DMS53 treated with DMSO at 0.1 percent for 48 hours (cell line): ENCODE measurements at regions not wholly inside any gene's neighbourhood (a gene's known extent, or its start where the extent isn't known, plus 50 kb on each side); places are given as distances from the start of the nearest gene placed in this dataset.

Source experiments
- DNase-seq: peaks from one replicate; lab custom pipeline; 2025; ENCODE audit not compliant: unreplicated experiment; lab: John Stamatoyannopoulos, UW

DNA sequence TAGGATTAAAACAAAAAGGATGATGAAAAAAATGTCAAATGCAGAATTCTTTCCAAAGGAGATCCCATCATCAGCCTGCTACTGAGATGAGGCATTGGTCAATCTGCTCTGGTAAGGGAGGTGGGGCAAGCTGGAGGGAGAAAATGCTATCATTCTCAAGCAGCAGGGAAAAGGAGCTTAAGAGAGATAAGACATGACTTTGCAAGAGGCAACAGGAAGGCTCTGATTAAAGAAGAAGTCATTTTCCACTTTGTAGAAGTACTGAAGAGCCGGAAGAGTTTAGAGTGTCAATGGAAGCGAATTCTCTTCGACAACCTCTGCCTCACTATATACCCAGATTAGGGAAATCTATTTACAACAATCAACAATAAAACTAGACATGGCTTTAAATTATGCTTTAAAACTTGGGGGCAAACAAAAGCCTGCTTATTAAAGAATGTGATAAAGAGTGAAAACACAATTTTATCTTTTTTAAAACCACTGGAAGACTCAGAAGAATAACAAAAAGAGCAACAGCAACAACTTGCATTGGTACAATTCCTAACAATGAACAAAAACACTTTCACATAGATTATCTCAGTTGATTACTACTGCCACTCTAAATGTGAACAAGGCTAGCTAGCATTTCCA lies 81.8 kb upstream of the NANOGP8 start:
- DNase-seq = no peak

DNA sequence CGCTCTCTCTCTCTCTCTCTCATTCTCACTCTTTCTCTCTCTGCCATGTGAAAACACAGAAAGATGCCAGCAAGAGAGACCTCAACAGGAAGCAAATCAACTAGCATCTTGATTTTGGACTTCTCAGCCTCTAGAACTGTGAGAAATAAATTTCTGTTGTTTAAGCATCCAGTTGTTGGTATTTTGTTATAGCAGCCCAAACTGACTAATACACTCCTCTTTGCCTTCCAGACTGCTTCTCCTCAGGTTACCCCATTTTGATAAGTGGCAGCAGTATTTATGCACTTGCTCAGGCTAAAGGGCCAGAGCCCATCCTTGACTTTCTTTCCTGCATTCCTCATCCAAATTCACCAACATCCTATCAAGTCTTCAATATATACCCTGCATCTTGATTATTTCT lies 76.6 kb upstream of the NANOGP8 start:
- DNase-seq = no peak

DNA sequence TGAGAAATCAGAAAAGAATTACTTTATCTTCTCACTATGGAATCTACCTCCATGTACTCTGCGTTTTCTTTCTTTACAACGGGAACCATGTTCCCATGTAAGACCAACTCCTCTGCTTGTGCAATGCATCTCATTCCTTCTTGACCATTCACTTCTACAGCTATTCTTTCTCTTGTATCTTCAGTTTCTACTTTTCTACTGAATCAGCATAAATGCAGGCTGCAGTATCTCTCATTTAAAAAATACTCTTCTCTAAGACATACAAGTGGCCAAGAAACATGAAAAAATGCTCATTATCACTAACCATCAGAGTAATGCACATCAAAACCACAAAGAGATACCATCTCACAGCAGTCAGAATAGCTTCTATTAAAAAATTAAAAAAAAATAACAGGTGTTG lies 74.1 kb upstream of the NANOGP8 start:
- no peak for DNase-seq

DNA sequence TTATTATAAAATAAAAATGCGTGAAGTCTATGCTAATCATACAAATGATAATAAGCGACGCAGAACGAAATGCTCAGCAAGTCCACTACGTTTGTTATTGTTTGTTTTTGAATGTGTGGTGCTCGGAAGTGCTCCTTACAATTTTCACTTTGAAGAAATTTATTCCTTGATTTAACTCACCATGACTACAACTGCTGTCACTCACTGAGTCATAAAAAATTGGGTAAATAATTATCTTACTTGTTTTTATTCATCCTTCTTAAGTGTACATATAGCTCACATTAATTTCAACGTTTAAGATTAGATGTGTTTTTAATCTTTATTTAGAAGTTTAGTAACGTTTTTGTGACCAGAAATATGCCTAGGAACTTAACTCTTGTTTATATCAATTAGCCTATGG lies 66.7 kb upstream of the NANOGP8 start:
- DNase-seq = no peak

DNA sequence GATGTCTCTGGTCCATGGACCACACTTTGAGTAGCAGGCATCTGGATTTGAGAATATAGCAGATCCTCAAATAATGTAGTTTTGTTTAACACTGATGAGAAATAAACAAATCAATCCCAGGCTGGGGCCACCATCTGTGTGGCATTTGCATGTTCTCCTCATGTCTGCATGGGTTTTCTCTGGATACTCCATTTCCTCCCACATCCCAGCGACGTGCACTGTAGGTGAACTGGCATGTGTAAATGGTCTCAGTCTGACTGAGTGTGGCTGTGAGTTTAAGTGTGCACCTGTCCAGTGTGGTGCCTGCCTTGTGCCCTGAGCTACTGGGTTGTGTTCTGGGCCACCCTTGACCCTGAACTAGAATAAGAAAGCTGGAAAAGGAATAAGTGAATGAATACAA lies 66.3 kb upstream of the NANOGP8 start:
- DNase-seq = no peak

DNA sequence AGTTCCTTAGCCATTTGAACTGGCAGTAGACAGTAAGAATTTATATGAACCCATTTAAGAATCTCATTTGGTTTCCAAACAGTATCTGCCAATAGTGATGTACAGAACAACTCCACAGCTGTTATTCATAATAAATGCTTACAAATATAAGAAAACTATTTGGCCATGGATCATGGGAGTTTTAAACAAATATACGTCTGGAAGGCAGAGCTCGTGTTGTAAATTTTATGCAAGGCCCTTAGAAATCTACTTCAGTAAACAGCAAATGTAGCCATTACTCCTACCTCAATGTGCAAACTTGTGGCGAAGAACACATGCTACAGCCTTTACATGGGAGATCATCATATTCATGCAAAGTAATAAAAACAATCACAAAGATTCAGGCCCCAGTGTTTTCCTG lies 65.3 kb upstream of the NANOGP8 start:
- no peak for DNase-seq

DNA sequence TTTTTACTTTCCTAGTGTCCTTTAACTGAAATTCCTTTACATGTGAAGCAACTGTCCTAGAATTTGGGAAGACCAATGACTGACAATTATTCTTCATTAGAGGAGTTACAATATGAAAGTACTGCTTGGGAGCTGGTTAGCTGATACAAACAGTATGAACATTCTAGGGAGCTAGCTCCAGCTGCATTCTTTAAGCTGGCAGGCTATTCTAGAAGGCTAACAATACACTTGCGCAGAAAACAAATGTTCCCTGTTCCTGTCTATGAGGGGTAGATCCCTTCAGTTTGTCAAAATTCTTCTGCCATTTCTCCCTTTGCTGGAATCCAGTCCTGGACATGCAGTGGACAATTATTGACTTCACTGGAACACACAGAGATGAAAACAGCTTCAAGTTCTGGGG lies 60.2 kb upstream of the NANOGP8 start:
- DNase-seq = no peak

DNA sequence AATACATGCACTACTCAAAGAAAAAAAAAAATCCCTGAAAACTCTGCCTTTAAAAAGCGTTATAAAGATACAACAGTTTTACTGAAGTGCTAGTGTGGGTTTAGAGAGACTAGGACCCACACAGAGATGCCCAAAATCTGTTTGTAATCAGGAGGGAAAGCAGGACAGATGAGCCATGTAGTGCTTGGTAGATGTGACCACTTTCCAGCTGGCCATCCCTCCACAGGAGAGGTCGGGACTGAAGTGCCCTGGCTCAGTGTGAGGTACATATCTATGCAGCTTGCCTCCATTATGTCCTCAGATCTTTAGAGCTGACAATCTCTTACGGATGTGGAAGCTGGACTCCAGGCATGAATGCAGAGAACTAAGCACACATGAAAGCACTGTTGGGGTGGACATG lies 57.5 kb upstream of the NANOGP8 start:
- no peak for DNase-seq

DNA sequence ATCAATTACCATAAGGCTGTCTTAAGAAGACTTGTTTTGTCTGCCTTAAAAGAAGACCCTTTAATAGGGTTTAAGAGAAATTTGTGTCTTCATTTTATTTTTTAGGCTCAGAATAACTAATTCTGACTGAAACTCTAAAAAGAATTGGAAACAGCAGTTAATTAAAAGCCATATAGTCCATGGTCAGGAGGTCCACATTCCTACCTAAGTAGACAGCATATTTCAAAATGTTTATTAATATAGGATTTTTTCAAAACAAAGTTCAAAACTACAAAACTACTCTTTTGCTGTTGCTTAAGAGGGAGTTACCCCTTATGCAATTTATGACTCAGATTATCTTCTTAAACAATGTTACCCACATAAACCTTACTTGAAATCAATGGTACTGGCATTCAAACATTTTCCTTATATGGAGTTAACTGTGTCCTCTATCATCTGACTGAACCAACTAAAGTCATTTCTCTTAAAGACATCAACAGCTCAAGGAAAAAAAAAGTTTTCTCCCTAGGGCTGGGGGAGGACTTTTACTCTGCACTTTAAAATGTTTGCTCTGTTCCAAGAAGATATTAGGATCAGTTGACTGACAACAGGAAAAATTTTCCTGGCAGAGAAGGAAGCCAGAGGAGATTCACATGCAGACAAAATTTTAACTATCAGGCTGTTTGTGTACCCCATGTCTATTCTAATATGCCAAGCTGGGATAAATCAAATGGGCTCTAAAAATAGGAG lies 56.8 kb upstream of the NANOGP8 start:
- DNase-seq = no peak

DNA sequence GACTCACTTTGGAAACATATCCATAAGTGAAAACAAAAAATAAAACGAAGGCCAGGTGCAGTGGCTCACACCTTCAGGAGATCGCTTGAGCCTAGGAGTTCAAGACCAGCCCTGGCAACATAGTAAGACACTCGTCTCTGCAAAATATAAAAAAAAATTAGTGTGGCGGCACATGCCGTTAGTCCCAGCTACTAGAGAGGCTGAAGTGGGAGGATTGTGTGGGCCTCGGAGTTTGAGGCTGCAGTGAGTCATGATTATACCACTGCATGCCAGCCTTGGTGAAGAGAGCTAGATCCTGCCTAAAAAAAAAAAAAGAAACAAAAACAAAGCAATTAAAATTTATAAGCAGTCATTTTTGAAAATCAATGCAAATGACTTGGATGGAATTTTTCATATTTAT lies 54.7 kb upstream of the NANOGP8 start:
- DNase-seq = no peak

DNA sequence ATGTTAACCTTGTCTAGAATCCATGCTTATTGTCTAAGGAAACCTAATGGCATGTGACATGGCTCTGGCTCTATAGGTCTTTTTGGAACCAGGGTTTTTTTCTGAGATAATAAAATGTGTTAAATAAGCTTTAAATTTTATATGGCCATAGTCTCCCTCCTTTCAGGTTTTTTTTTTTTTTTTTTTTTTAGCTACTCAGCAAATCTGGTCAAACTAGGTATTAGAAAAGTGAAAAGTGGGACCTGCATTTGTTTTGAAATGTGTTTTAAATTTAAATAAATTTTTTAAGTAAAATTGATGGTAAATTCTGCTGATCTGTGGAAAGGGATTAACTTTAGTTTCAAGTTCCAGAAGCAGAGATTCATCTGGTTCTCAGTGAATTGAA lies 52.1 kb upstream of the NANOGP8 start:
- DNase-seq = no peak

DNA sequence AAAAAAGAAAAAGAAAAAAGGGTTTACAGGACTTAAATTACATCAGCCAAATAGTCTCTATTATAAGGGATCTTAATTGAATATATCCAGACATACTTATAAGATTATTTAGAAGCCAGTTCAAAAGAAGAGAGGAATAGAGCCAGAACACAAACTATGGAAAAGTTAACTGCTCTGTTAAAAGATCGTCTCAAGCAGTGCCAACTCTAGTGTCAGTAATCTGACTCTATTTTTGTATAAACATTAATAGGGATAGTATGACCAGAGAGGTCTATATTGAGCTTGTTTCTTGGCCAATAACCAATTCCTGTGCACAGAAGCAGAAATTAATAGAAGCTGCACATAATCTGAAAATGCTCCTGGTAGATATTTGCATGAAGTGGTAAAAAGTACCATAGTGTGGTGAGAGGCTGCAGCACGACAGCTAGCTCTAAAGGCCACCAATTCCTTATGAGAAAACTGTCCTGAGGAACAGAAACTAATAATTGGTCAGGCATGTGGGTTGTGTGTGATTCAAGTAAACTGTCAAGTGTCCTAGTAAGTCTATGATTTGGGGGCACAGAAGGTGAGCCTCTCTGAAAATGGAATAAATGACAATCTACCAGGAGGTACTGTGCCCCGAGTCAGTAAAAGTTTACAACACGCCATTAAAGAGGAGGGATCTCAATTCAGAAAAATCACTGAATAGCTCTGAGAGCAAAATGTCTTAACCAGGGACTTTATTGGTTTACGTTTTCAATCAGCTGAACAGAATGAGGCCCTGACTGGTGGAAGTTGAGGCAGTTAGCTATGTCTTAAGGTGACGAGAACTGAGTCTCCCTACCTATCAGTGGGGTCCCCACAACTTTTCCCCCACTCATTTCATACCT lies 51.5 kb upstream of the NANOGP8 start:
- no peak for DNase-seq
